Loucy (cell line): ENCODE measurements at regions not wholly inside any gene's neighbourhood (a gene's known extent, or its start where the extent isn't known, plus 50 kb on each side); places are given as distances from the start of the nearest gene placed in this dataset.

Source experiments
- EZH2phosphoT487 ChIP-seq: fragments of 200-600 bp; IDR thresholded peaks from 2 replicates; pipeline ENCODE4 v1.6.1; 2018; ENCODE audit warnings: antibody characterized with exemption, mild to moderate bottlenecking, moderate library complexity, borderline replicate concordance
- TF ChIP-seq, protein P1 (sequence below): fragments of 200-600 bp; sonication (generic); conservative IDR thresholded peaks from 2 replicates; pipeline ENCODE4 v1.5.1; 2014; ENCODE audit warnings: mild to moderate bottlenecking, antibody characterized with exemption, low read length

DNA sequence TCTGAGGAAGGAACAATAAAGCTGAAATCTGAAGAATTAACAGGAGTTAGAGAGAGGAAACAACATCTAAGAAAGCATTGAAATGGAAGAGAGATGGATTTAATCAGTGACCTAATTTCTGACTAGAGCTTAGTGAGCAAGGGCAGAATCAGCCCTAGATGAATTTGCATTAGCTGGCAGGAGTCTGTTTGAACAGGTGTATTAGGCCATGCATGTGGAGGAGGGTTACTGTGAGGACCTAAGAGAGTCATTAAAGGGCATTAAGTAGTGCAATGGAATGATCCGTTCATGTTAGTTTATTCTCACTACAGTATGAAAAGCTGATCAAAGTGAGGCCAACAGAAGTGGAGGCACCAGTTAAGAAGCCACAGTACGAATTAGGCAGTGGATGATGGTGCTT, 285.3 kb downstream of the GRB14 start:
- TF ChIP-seq, protein P1, sequence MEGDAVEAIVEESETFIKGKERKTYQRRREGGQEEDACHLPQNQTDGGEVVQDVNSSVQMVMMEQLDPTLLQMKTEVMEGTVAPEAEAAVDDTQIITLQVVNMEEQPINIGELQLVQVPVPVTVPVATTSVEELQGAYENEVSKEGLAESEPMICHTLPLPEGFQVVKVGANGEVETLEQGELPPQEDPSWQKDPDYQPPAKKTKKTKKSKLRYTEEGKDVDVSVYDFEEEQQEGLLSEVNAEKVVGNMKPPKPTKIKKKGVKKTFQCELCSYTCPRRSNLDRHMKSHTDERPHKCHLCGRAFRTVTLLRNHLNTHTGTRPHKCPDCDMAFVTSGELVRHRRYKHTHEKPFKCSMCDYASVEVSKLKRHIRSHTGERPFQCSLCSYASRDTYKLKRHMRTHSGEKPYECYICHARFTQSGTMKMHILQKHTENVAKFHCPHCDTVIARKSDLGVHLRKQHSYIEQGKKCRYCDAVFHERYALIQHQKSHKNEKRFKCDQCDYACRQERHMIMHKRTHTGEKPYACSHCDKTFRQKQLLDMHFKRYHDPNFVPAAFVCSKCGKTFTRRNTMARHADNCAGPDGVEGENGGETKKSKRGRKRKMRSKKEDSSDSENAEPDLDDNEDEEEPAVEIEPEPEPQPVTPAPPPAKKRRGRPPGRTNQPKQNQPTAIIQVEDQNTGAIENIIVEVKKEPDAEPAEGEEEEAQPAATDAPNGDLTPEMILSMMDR, result no peak
- TF ChIP-seq EZH2phosphoT487, result no peak
